Fibroblast of skin of left biceps (primary cell): ENCODE measurements at regions not wholly inside any gene's neighbourhood (a gene's known extent, or its start where the extent isn't known, plus 50 kb on each side); places are given as distances from the start of the nearest gene placed in this dataset.
"Not testable (repeated sequence)": the region's sequence is repeated elsewhere in the genome, so short reads cannot be mapped to it uniquely, and the experiment has no call there.

Experiments
- DNase-seq, 2 experiments: peaks; one replicate each; pipeline ENCODE4 v3.0.0-alpha.2; 2013; ENCODE audit warnings: low read depth in 2 of 2

DNA sequence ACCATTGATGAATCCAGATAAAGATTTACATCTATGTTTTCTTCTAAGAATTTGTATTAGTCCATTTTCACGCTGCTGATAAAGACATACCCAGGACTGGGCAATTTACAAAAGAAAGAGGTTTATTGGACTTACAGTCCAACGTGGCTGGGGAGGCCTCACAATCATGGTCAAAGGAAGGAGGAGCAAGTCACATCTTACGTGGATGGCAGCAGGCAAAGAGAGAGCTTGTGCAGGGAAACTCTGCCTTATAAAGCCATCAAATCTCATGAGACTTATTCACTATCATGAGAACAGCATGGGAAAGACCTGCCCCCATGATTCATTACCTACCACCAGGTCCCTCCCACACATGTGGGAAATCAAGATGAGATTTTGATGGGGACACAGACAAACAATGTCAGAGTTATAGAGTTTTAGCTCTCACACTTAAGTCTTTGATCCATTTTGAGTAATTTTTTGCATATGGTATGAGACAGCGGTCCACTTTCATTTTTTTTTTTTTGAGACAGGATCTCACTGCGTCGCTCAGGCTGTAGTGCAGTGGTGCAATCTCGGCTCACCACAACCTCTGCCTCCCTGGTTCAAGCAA, 53.5 kb upstream of the JADE2 start:
- DNase-seq: not testable (repeated sequence)

DNA sequence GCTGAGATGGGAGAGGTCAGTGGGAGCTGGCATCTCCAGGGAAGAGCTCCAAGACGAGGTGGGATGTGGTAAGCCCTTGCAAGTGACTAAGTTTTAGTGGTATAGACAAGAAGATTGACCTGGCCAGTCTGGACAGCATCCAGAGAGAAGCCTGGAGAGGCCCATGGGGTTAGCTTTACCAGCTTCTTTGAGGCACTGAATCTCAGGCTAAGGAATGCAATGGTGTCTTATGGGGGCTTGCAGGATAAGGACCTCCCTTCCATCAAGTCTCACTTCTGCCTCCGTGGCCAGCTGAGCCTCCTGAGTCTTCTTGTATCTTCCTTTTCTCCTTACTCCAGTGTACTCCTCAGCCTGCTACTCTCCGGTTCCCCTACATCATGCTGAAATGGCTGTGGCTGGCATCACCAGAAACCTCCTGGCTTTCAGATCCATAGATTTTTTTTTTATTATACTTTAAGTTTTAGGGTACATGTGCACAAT, 56.5 kb upstream of the JADE2 start:
- DNase-seq: no peak

DNA sequence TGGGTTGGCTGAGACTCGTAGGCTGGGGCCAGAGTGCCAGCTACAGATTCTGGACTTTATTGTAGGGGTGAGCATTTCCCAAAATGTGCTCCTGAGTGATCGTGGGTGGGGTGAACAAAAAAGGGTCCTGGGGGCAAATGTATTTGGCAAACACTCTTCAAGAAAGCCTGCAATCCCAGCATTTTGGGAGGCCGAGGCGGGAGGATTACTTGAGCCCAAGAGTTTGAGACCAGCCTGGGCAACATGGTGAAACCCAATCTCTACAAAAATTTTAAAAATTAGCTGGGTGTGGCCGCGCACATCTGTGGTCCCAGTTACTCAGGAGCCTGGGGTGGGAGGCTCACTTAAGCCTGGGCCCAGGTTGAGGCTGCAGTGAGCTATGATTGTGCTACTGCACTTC, 55.5 kb upstream of the CDKN2AIPNL start:
- DNase-seq: no peak

DNA sequence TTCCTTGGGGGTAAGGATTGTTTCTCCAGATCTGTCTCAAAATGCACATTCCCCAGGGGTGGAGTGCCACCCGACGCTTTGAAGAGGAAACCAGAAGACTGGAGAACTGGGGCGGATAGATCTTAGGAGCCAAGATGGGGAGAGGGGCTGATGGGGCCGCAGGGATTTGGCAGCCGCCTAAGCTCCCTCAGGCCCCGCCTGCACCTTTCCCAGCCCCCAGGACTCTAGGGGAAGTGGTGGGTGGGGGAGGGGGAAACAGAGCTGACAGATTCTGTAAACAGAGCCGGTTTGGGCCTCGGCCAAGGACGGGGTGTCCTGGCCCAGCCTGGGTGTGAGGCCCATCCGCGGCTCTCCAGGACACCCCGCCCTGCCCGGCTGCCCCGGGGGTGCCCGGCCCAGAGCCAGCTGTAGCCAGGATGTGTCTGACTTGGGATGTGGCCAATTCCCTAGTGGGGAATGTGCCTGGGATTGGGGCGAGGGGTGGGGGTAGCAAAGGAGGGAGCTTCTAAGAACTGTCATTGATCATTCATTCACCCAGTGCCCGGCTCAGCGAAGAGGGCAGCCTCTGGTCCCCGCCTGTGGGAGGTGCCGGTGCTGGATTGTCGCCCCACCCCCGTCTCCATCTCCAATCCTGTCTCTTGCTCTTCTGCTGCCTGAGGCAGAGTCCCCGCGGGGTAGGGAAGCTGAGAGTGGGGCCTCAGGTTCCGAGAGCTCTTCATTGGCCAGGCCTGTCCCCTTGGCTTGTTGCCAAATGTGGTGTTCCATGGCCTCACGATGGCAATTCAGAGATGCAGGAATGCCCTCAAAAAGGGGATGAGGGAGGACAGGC, 54.8 kb upstream of the CDKN2AIPNL start:
- DNase-seq: peak; percentile 42

DNA sequence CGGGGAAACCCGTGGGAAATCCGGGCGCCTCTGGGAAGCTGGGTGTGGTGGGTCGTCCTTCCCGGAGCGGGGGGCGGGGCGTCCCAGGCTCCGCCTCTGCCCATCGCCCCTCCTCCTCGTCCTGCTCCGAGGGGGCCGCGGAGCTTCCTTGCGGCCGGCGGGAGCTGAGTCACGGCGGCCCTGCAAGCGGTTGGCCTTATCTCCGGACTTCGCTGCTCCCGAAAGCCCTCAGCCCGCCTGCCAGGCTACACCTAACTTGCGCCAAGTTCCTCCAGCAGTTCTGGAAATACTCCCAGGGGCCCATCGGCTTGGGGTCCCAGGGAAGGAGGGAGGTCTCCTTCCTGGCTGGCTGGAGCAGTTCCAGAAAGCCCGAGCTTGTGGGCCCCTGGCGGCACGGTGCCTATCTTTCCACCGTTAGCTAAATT, 54.1 kb upstream of the CDKN2AIPNL start:
- DNase-seq: peak; percentile 61 to 63

DNA sequence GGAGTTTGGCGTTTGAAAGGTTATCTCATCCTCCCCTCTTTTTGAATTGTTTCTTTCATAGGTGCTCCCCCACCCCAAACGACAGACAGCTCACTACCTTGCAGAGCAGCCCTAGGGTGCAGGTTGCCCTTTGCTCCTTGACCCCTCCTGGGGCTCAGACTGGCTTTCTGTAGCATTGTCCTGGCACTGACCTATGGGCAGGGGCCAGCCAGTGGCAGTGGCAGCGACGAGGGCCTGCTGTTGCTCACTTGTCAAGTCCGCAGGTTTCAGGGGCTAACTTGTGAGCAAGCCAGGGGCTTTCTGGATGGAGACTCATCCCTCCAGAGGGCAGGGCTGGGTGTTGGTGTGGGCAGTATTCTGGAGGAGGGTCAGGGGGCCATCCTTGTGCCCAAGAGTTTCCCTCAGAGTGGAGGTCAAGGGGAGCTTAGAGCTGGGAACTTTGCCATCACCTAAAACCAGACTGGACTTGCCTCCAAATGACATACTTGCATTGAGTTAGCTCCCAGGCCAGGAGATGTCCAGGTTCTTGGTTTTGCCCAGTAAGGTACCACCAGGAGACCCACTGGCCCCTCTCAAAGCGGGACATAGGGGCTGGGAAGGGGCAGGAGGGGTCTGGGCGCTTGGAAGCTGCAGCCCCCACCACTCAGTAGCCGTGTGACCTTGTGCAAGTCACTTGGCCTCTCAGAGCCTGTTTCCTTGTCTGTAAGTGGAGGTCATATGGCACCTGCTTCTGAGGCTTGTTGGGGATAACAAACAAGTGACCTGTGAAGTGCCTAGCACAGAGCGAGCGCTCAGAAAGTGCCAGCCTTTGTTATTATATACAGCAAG, 53.5 kb upstream of the CDKN2AIPNL start:
- DNase-seq: no peak

DNA sequence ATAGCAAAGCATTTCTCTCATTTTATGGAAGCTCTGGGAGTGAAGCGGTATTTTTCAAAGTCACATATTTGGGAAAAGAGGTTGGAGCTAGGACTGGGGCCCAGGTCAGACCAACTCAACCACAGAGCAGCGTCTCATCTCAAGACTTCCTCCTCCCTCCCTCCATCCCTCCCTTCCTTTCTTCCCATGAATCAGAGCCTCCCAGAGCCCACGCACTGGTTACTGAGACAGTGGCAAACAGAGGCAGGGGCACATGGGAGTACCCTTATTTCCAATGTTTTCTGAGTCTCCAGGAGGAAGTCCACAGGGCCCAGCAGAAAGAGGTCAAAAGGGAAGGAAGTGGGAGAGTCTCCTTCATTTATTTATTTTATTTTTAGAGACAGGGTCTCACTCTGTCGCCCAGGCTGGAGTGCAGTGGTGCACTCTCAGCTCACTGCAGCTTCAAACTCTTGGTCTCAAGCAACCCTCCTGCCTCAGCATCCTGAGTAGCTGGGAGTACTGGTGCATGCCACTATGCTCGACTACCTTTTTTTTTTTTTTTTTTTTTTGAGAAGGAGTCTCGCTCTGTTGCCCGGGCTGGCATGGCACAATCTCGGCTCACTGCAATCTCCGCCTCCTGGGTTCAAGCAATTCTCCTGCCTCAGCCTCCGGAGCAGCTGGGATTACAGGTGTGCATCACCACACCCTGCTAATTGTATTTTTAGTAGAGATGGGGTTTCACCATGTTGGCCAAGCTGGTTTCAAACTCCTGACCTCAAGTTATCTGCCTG, 52.5 kb upstream of the CDKN2AIPNL start:
- no peak for DNase-seq

DNA sequence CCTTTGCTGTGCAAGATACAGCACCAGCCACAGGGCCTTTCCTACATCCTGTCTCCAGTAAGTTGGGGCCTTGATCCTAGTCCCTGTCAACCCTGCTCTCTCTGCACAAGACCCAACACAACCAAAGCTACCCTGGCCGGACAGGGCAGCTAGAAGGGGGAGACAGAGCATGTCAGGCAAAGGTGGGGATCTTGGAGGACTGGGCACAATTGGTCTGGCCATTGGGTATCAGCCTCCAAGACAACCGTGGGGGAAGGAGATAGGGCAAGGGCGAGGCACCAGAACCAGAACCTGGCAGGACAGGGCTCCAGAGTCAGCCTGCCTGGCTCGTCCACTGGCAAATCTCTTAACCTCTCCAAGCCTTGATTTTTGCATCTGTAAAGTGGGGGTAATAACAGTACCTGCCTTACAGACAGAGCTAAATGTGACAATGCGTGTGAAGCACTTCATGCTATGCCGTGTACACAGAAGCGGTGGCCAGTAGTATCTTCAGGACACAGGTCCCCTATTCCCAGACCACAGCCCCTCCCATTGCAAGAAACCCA, 51.6 kb upstream of the CDKN2AIPNL start:
- DNase-seq: no peak

DNA sequence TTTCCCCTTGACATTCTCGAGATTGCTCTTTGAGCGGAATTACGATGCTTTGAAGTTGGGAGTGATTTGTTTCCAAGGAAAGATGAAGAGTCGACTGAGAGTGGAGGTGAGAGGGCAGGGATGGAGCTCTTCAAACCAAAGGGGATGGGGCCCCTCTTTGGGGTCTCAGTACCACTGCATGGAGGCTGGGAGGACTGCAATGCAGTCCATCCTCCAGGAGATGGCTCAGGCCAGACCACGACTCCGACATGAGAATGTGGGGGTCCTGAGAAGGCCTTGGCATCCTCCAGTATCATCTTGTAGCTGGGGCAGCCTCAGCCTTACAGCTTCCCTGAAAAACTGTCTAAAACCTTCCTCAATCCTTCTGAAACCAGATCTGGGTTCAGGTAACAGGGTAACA, 51.1 kb upstream of the CDKN2AIPNL start:
- no peak for DNase-seq

DNA sequence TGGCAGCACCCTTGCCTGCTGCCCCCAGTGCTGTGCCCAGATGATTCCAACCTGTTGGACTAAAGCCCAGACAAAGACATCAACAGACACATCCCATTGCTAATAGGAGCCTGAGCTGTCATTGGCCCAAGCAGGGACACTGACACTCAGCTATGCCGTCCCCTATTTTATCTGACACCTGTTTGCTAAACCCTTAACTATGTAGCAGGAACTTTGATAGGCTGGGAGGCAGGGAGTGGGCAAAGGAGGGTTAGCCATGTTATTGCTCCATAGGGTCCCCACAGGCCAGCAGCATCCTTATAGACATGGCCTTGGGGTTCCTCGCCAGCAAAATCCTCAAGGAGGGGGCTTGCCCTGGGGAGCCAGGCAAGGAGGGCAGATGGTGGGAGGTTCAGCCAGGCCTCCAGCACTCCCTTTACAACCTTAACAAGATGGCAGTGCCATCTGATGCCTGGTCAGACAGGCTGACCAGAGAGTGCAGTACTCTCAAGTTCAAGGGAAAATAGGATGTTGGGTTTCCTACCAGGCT, 50.4 kb upstream of the CDKN2AIPNL start:
- DNase-seq: no peak
